ENCODE measurements at regions not wholly inside any gene's neighbourhood (a gene's known extent, or its start where the extent isn't known, plus 50 kb on each side); places are given as distances from the start of the nearest gene placed in this dataset.

DNA sequence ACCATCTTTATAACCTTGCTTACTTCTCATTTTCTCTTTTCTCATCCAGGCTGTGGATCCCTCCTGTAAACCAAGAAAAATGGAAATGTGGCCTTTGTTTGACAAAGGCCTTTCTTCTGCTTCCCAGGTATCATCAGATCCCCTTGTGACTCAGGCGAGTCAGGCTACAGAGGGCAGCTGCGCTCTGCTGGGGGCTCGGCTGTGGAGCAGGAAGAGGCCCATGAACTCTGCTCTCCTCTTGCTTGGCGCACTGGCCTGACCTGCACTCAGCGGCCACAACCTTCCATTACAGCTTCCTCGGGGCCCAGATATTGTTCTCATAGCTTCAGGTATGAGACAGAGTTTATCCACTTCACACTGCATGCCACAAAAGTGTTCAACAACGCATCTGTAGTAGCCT is 457.6 kb upstream of the COBL start:
- TF ChIP-seq TEAD4 (IDR thresholded peaks at IDR 0.05) (no peak), ZBTB7A (IDR thresholded peaks at IDR 0.05; ENCODE audit: low read depth) (no peak), EP300 (IDR thresholded peaks at IDR 0.05; ENCODE audit: borderline replicate concordance) (no peak), NFIC (IDR thresholded peaks at IDR 0.05) (no peak), CEBPB (IDR thresholded peaks at IDR 0.05) (no peak), TAF1 (IDR thresholded peaks at IDR 0.05; ENCODE audit: low read depth) (no peak), CREB1 (IDR thresholded peaks at IDR 0.05; ENCODE audit: low read depth) (no peak), FOXM1 (IDR thresholded peaks at IDR 0.05; ENCODE audit: borderline replicate concordance, low read depth) (no peak), YY1 (IDR thresholded peaks at IDR 0.05; ENCODE audit: low read depth) (no peak), RAD21 (IDR thresholded peaks at IDR 0.05; ENCODE audit: low read depth) (no peak)
- TF ChIP-seq, protein P1, sequence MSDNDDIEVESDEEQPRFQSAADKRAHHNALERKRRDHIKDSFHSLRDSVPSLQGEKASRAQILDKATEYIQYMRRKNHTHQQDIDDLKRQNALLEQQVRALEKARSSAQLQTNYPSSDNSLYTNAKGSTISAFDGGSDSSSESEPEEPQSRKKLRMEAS (IDR thresholded peaks at IDR 0.05), result no peak
- TF ChIP-seq, protein P2, sequence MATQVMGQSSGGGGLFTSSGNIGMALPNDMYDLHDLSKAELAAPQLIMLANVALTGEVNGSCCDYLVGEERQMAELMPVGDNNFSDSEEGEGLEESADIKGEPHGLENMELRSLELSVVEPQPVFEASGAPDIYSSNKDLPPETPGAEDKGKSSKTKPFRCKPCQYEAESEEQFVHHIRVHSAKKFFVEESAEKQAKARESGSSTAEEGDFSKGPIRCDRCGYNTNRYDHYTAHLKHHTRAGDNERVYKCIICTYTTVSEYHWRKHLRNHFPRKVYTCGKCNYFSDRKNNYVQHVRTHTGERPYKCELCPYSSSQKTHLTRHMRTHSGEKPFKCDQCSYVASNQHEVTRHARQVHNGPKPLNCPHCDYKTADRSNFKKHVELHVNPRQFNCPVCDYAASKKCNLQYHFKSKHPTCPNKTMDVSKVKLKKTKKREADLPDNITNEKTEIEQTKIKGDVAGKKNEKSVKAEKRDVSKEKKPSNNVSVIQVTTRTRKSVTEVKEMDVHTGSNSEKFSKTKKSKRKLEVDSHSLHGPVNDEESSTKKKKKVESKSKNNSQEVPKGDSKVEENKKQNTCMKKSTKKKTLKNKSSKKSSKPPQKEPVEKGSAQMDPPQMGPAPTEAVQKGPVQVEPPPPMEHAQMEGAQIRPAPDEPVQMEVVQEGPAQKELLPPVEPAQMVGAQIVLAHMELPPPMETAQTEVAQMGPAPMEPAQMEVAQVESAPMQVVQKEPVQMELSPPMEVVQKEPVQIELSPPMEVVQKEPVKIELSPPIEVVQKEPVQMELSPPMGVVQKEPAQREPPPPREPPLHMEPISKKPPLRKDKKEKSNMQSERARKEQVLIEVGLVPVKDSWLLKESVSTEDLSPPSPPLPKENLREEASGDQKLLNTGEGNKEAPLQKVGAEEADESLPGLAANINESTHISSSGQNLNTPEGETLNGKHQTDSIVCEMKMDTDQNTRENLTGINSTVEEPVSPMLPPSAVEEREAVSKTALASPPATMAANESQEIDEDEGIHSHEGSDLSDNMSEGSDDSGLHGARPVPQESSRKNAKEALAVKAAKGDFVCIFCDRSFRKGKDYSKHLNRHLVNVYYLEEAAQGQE (IDR thresholded peaks at IDR 0.05; ENCODE audit: low read depth), result no peak
- TF ChIP-seq, protein P3, sequence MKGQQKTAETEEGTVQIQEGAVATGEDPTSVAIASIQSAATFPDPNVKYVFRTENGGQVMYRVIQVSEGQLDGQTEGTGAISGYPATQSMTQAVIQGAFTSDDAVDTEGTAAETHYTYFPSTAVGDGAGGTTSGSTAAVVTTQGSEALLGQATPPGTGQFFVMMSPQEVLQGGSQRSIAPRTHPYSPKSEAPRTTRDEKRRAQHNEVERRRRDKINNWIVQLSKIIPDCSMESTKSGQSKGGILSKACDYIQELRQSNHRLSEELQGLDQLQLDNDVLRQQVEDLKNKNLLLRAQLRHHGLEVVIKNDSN (IDR thresholded peaks at IDR 0.05), result no peak

Measured in Ishikawa (cell line).